Stomach (tissue), 4 donors: ENCODE measurements at regions not wholly inside any gene's neighbourhood (a gene's known extent, or its start where the extent isn't known, plus 50 kb on each side); places are given as distances from the start of the nearest gene placed in this dataset.

Experiments
- EP300 ChIP-seq: sonication (generic); formaldehyde crosslinking; IDR thresholded peaks from one replicate; pipeline ENCODE4 v1.6.1; 2017; ENCODE audit warnings: antibody characterized with exemption
- POLR2A ChIP-seq, 4 donors: fragments of 450-650 bp; IDR thresholded peaks; one replicate each; pipeline ENCODE4 v1.6.1; 2016; ENCODE audit warnings: antibody characterized with exemption in 4 of 4, control low read depth in 2 of 4, mild to moderate bottlenecking in 1 of 4, moderate library complexity in 1 of 4
- POLR2AphosphoS5 ChIP-seq, 3 donors: sonication (generic); formaldehyde crosslinking; IDR thresholded peaks; one replicate each; pipeline ENCODE4 v1.6.1; 2016; ENCODE audit warnings: antibody characterized with exemption in 3 of 3
- TF ChIP-seq, protein P1 (sequence below), 7 experiments: fragments of 450-650 bp in 4 of 7; fragments of 200-600 bp in 3 of 7; sonication (generic) in 3 of 7; IDR thresholded peaks; one replicate each; pipeline ENCODE4 v1.5.1; 2016 to 2019; ENCODE audit warnings: antibody characterized with exemption in 7 of 7, control low read depth in 2 of 7, mild to moderate bottlenecking in 1 of 7

DNA sequence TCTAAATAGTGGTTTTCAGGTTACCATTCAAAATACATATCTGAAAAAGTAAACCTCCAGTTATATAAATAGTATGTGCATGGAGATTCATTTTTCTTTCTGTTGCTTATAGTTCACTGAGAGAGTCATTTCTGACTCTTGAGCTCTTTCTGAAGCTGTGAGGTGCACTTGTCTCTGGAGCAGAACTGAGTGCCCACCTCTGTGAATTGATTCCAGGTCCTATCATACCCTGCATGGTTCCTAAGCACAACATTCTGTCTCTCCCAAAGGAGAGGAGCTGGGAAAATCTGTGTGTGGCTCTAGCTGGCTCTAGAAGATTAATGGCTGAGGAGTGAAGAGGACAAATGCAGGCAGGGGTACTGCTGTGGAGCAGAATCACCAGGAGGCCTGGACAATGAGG lies 161.6 kb upstream of the HCCS start:
- TF ChIP-seq, protein P1, sequence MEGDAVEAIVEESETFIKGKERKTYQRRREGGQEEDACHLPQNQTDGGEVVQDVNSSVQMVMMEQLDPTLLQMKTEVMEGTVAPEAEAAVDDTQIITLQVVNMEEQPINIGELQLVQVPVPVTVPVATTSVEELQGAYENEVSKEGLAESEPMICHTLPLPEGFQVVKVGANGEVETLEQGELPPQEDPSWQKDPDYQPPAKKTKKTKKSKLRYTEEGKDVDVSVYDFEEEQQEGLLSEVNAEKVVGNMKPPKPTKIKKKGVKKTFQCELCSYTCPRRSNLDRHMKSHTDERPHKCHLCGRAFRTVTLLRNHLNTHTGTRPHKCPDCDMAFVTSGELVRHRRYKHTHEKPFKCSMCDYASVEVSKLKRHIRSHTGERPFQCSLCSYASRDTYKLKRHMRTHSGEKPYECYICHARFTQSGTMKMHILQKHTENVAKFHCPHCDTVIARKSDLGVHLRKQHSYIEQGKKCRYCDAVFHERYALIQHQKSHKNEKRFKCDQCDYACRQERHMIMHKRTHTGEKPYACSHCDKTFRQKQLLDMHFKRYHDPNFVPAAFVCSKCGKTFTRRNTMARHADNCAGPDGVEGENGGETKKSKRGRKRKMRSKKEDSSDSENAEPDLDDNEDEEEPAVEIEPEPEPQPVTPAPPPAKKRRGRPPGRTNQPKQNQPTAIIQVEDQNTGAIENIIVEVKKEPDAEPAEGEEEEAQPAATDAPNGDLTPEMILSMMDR (IDR thresholded peaks at IDR 0.05), result no peak
- TF ChIP-seq POLR2A (IDR thresholded peaks at IDR 0.05) (no peak), EP300 (no peak), POLR2AphosphoS5 (IDR thresholded peaks at IDR 0.05) (no peak)
